HG02870 (cell line): ENCODE measurements at regions not wholly inside any gene's neighbourhood (a gene's known extent, or its start where the extent isn't known, plus 50 kb on each side); places are given as distances from the start of the nearest gene placed in this dataset.

Experiments
- ATAC-seq: cut with Tn5 transposase; IDR thresholded peaks from one replicate; pipeline ENCODE4 v1.9.1; 2021; ENCODE audit warnings: mild to moderate bottlenecking, moderate library complexity; ENCODE audit not compliant: unreplicated experiment

- peak; percentile 43 for ATAC-seq
Measured at GRCh38 chr20:53706466-53707370, 113.1 kb upstream of the ZNF217 start.

DNA sequence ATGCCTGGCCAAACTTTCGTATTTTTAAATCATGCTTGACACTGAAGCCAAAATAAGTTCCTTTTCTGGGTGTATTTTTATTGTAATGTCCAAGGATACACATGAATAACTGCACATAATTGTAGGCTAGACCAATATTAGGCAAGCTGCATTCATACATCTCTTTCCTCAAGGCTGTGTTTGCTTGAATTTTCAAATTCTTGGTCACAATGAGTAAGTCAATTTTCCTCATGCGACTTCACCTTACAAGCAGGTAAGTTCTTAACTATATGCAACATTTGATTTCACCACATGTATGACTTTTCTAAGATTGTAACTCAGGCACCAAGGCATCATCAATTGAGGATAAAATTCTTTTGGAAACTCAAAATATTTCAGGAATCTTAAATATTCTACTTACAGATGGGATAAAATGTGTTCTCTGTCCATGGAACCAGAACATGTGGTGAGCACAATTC is 112.4 kb upstream of the ZNF217 start:
- ATAC-seq = no peak

DNA sequence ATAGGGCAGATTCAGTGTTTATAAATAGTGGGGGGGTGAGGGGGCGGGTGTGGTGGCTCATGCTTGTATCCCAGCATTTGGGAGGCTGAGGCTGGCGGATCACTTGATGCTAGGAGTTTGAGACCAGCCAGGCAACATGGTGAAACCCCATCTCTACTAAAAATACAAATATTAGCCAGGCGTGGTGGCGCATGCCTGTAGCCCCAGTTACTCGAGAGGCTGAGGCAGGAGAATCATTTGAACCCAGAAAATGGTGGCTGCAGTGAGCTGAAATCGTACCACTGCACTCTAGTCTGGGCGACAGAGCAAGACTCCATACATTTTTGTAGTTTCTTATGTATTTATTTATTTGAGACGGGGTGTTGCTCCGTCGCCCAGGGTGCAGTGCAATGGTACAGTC is 109.0 kb upstream of the ZNF217 start:
- ATAC-seq = no peak

- no peak for ATAC-seq
Measured at GRCh38 chr20:53699906-53700305, 106.3 kb upstream of the ZNF217 start.

DNA sequence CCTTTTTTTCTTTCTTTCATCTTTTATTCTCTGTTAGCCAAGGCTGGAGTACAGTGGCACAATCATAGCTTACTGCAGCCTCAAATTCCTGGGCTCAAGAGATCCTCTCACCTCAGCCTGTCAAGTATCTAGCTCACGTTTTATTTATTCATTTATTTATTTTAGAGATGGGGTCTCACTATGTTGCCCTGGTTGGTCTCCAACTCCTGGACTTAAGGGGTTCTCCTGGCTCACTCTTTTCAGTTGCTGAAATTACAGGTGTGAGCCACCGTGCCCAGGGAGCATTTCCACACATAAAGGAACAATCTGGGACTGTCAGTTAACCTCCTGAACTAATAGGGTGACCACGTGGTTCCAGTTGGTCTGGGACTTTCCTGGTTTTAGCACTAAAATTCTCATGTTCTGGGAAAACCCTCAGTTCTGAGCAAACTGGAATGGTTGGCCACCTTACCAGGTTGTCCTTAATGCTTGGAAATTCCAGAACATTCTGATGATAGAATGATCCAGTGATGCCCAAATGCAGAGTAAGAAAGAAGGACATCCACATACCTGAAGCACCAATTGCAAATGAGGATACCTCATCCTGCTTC is 105.5 kb upstream of the ZNF217 start:
- no peak for ATAC-seq

GRCh38 chr20:53698371-53698978 is 104.8 kb upstream of the ZNF217 start:
- ATAC-seq = no peak

DNA sequence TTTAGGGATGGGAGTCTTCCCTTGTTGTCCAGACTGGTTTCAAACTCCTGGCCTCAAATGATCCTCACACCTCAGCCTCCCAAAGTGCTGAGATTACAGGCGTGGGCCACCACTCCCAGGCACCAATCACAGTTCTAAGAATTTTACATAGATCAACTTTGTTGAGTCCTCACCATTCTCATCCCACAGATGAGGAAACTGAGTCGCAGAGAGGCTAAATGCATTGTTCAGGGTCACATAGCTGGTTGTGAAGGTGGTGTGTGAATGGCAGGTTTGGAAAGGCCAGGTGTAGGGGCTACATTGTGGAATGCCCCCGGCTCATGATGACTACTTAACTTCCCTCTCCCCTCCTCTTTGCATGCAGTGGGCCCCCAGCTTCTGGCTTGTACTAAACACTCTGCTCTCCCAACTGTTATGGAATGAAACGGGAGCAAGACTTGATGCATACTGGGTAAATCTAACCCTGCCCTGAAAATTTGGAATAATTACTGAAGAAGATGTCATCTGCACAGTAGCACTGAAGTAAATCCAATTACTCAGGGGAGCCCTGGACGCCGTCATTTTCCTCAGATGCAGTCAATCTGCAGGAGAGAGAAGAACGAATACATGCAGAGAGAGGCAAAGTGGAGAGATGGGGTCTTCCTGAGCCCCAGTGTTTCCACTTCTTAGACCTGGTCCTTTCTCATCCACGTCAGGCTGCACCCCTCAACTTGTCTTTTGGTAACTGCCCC is 102.3 kb upstream of the ZNF217 start:
- ATAC-seq = no peak

DNA sequence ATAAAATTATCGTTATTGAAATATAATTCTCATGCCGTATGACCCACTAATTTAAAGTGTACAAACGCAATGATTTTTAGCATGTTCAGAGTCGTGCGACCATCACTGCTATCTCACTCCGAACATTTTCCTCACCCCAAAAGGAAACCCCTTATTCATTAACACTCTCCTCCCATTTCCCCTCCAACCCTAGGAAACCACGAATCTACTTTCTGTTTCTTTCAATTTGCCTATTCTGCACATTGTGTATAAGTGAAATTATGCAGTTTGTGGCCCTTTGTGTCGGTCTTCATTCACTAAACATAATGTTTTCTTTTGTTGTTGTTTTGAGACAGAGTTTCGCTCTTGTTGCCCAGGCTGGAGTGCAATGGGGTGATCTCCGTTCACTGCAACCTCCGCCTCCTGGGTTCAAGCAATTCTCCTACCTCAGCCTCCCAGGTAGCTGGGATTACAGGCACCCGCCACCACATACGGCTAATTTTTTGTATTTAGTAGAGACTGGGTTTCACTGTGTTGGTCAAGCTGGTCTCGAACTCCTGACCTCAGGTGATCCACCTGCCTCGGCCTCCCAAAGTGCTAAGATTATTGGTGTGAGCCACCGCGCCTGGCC is 99.7 kb upstream of the ZNF217 start:
- no peak for ATAC-seq

DNA sequence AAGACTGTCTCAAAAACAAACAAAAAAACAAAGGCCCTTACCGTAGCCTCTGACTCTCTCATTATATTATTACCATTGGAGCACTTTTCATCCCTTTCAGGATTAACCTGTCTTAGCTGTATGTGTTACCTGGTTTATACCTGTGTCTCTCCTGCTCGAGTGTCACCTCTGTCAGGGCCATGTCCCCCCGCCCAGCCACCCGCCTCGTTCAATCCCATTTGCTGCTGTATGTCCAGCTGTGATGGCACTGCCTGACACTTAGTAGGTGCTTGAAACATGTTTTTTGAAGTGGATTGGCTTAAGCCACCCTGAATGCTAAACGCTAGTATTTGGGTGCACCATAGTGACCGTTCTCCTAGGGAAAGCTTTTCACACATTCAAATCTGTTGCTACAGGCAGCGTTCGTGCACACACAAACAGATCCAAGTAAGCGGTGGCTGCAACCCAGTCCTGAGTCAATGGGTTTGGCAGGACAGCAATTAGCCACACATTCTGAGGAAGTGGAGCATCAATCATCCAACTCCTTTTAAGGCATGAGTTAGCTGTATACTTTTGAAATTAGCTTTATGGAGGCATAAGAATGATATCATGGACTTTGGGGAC is 98.9 kb upstream of the ZNF217 start:
- ATAC-seq = no peak

GRCh38 chr20:53691811-53692192 is 98.2 kb upstream of the ZNF217 start:
- ATAC-seq = no peak

DNA sequence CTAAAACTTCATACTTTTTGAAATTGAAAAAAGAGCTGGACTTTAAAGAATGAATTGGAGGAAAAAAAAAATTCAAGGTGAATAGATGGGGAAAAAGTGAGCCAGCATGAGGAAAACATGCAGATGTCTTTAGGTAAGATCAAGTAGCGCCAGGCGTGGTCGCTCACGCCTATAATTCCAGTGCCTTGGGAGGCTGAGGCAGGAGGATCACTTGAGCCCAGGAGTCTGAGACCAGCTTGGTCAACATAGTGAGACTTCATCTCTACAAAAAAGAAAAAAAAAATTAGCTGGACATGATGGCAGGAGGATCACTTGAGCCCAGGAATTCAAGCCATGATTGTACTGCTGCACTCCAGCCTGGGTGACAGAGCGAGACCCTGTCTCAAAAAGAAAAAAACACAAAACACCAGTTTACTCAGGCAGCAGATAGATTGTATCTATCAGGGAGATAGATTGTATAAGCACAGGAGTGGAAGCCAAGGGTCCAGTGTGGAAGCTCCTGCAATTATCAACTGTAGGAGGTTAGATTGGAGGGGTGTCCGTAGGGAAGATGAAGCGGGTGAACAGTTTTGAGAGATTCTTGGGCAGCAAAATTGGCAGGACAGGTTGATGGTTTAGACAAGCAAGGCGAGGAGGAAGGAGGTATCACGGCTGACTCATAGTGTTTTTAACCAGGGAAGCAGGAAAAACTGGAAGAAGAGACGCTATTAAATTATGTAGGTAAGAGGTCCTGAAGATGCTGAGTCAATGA is 97.6 kb upstream of the ZNF217 start:
- ATAC-seq = no peak

DNA sequence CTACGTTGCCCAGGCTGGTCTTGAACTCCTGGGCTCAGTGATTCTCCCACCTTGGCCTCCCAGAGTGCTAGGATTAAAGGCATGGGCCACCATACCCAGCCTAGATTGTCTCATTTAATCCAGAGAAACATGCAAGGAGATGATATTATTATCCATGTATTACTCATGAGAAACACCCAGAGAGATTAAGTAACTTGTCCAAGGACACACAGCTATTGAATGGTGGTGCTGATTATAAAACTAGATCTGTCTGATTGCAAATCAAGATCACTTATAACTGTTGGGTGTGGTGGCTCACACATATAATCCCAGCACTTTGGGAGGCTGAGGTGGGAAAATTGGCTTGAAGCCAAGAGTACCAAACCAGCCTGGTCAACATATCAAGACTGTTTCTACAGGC is 94.4 kb upstream of the ZNF217 start:
- ATAC-seq = no peak

- no peak for ATAC-seq
Measured at GRCh38 chr20:53685070-53685595, 91.5 kb upstream of the ZNF217 start.

- no peak for ATAC-seq
Measured at GRCh38 chr20:53683506-53683905, 89.9 kb upstream of the ZNF217 start.

GRCh38 chr20:53681352-53682212 is 87.9 kb upstream of the ZNF217 start:
- no peak for ATAC-seq

DNA sequence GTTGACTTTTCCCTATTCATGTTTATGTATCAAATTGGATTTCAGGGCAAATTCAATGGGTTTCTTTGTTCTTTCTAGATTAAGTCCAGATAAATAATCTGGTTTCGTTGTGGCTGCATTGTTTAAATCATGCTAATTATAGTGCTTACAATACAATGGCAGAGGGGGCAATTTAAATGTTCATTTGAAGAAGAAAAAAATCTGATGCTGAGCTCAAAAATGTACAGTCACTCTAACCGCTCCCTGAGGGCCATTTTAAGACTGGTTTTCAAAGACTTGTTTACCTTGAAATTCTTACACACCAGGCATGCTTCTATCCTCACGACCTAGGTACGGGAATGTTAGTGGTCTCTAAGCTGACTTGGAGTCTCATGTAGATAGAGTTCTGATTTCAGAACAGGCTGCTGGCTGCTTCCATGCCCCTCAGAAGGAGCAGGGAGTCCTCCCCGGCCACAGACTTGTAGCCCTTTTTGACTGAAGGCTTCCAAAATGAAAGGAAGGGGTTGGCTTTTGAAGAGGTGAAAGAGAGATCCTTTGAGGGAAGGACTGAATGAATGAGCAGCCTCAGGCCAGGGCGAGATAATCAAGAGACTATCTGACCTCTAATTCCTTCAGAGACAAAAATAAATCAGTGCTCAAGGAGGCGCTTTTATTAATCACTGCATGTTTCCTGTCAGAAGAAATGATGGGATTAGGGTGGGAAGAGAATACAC is 86.1 kb upstream of the ZNF217 start:
- ATAC-seq = no peak

DNA sequence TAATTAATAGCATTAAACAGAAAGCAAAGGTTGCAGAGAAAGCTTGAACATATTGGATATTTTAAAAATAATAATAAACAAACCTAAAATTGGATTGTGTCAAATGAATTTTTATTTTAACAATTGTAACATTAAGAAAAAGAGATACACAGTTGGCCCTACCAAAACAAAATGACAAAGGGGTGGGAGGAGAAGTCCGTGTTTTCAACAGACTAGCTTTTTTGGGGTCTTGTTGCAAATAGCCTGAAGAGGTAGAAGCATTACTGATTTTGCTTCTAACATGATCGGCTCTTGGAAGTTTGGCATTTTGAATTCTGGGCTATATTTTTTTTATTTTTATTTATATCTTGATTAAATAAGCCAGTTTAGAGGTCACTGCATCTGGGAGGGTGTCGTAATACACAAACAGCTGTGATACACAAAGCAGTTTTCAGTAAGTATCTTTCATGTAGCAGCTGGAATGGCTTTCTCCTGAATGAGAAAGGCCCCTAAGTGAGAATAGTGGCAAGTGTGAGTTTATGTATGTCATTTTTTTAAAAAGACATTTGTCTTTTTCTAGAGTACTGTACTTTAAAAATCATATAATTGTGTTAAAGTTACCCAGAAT is 85.5 kb upstream of the ZNF217 start:
- ATAC-seq = no peak
